ENCODE measurements at regions not wholly inside any gene's neighbourhood (a gene's known extent, or its start where the extent isn't known, plus 50 kb on each side); places are given as distances from the start of the nearest gene placed in this dataset.

- Histone ChIP-seq H4K20me1 (ENCODE audit: insufficient read depth) (no peaks in the 10 kb centered on the region), H3K4me3 (IDR thresholded peaks at IDR 0.05; ENCODE audit: insufficient read depth, low read depth, low read length) (no peak overlapping the region), H3K36me3 (ENCODE audit: insufficient read depth) (no peaks in the 10 kb centered on the region), H3K27ac (no peak overlapping the region), H3K79me2 (ENCODE audit: insufficient read depth, low read depth) (no peaks in the 10 kb centered on the region), H3K4me2 (no peak overlapping the region), H3K9ac (no peak overlapping the region), H3K4me1 (ENCODE audit: low read depth, poor library complexity, severe bottlenecking) (no peaks in the 10 kb centered on the region), H2AFZ (ENCODE audit: low read depth) (no peak overlapping the region), H3K27me3 (ENCODE audit: insufficient read depth, low read depth) (no peaks in the 10 kb centered on the region)
- no peak for TF ChIP-seq CTCF (conservative IDR thresholded peaks at IDR 0.05; ENCODE audit: low read depth, low read length)
These were observed 109.5 kb downstream of the FANCF start for GRCh38 chr11:22516111-22516510.

GRCh38 chr11:22512457-22512856 is 113.2 kb downstream of the FANCF start:
- H4K20me1 ChIP-seq (ENCODE audit: insufficient read depth) = no peaks in the 10 kb centered on the region
- no peaks in the 10 kb centered on the region for H3K79me2 ChIP-seq (ENCODE audit: insufficient read depth, low read depth)
- H3K27ac ChIP-seq = no peak overlapping the region
- no peaks in the 10 kb centered on the region for H3K4me1 ChIP-seq (ENCODE audit: low read depth, poor library complexity, severe bottlenecking)
- H3K36me3 ChIP-seq (ENCODE audit: insufficient read depth) = no peaks in the 10 kb centered on the region
- no peak overlapping the region for H3K4me2 ChIP-seq
- no peak overlapping the region for H3K9ac ChIP-seq
- H2AFZ ChIP-seq (ENCODE audit: low read depth) = no peak overlapping the region
- no peak for TF ChIP-seq CTCF (conservative IDR thresholded peaks at IDR 0.05; ENCODE audit: low read depth, low read length)
- no peak overlapping the region for H3K4me3 ChIP-seq (IDR thresholded peaks at IDR 0.05; ENCODE audit: insufficient read depth, low read depth, low read length)
- no peaks in the 10 kb centered on the region for H3K27me3 ChIP-seq (ENCODE audit: insufficient read depth, low read depth)

- H3K79me2 ChIP-seq (ENCODE audit: insufficient read depth, low read depth) = no peaks in the 10 kb centered on the region
- H3K27me3 ChIP-seq (ENCODE audit: insufficient read depth, low read depth) = no peaks in the 10 kb centered on the region
- no peak overlapping the region for H2AFZ ChIP-seq (ENCODE audit: low read depth)
- H3K27ac ChIP-seq = no peak overlapping the region
- no peaks in the 10 kb centered on the region for H4K20me1 ChIP-seq (ENCODE audit: insufficient read depth)
- H3K4me2 ChIP-seq = no peak overlapping the region
- H3K9ac ChIP-seq = no peak overlapping the region
- no peaks in the 10 kb centered on the region for H3K36me3 ChIP-seq (ENCODE audit: insufficient read depth)
- TF ChIP-seq CTCF (conservative IDR thresholded peaks at IDR 0.05; ENCODE audit: low read depth, low read length) = no peak
- H3K4me1 ChIP-seq (ENCODE audit: low read depth, poor library complexity, severe bottlenecking) = no peaks in the 10 kb centered on the region
- no peak overlapping the region for H3K4me3 ChIP-seq (IDR thresholded peaks at IDR 0.05; ENCODE audit: insufficient read depth, low read depth, low read length)
These were observed 114.9 kb downstream of the FANCF start for GRCh38 chr11:22510741-22511140.

GRCh38 chr11:22510010-22510409 is 115.6 kb downstream of the FANCF start:
- no peaks in the 10 kb centered on the region for H3K27me3 ChIP-seq (ENCODE audit: insufficient read depth, low read depth)
- no peak overlapping the region for H3K27ac ChIP-seq
- no peak overlapping the region for H3K4me3 ChIP-seq (IDR thresholded peaks at IDR 0.05; ENCODE audit: insufficient read depth, low read depth, low read length)
- no peaks in the 10 kb centered on the region for H4K20me1 ChIP-seq (ENCODE audit: insufficient read depth)
- H3K79me2 ChIP-seq (ENCODE audit: insufficient read depth, low read depth) = no peaks in the 10 kb centered on the region
- no peak overlapping the region for H2AFZ ChIP-seq (ENCODE audit: low read depth)
- H3K4me1 ChIP-seq (ENCODE audit: low read depth, poor library complexity, severe bottlenecking) = peaks cover 1% of the 10 kb centered on the region
- no peak overlapping the region for H3K4me2 ChIP-seq
- no peaks in the 10 kb centered on the region for H3K36me3 ChIP-seq (ENCODE audit: insufficient read depth)
- H3K9ac ChIP-seq = no peak overlapping the region
- no peak for TF ChIP-seq CTCF (conservative IDR thresholded peaks at IDR 0.05; ENCODE audit: low read depth, low read length)

GRCh38 chr11:22508665-22509064 is 117.0 kb downstream of the FANCF start:
- Histone ChIP-seq H3K79me2 (ENCODE audit: insufficient read depth, low read depth) (no peaks in the 10 kb centered on the region), H3K27me3 (ENCODE audit: insufficient read depth, low read depth) (no peaks in the 10 kb centered on the region), H3K27ac (no peak overlapping the region), H2AFZ (ENCODE audit: low read depth) (no peak overlapping the region), H4K20me1 (ENCODE audit: insufficient read depth) (no peaks in the 10 kb centered on the region), H3K4me3 (IDR thresholded peaks at IDR 0.05; ENCODE audit: insufficient read depth, low read depth, low read length) (no peak overlapping the region), H3K4me2 (no peak overlapping the region), H3K4me1 (ENCODE audit: low read depth, poor library complexity, severe bottlenecking) (peaks cover 9% of the 10 kb centered on the region), H3K36me3 (ENCODE audit: insufficient read depth) (no peaks in the 10 kb centered on the region), H3K9ac (no peak overlapping the region)
- no peak for TF ChIP-seq CTCF (conservative IDR thresholded peaks at IDR 0.05; ENCODE audit: low read depth, low read length)
